AG04450 (cell line): ENCODE measurements at regions not wholly inside any gene's neighbourhood (a gene's known extent, or its start where the extent isn't known, plus 50 kb on each side); places are given as distances from the start of the nearest gene placed in this dataset.

ENCODE experiments used
- CTCF ChIA-PET: fragments of 300-600, 350-600 bp; formaldehyde crosslinking; extraction: SDS; loops from one replicate; lab custom pipeline; 2022; ENCODE audit warnings: antibody characterized with exemption, inconsistent platforms; lab: Charles Lee
- POLR2A ChIA-PET: fragments of 350-600 bp; formaldehyde crosslinking; extraction: SDS; loops from one replicate; lab custom pipeline; 2021; ENCODE audit warnings: antibody characterized with exemption, inconsistent platforms; lab: Yijun Ruan, JAX
- DNase-seq: peaks from one replicate; pipeline ENCODE4 v3.0.0-alpha.2; 2011; ENCODE audit warnings: low read depth, low spot score
- H3K27ac ChIP-seq: one replicate; pipeline ENCODE4 v1.5.1; 2012; ENCODE audit warnings: low read depth, low read length, control low read depth
- H3K27me3 ChIP-seq: one replicate; pipeline ENCODE4 v1.6.0; 2012; ENCODE audit warnings: low read length; ENCODE audit not compliant: control insufficient read depth, insufficient read depth
- H3K4me3 ChIP-seq: 2 replicates; pipeline ENCODE4 v1.5.1; 2011; ENCODE audit warnings: mild to moderate bottlenecking, low read depth, low read length, control low read depth
- H3K9me3 ChIP-seq: 2 replicates; pipeline ENCODE4 v1.5.1; 2012; ENCODE audit warnings: low read length; ENCODE audit not compliant: control insufficient read depth, insufficient read depth
- CTCF ChIP-seq: IDR thresholded peaks from 2 replicates; pipeline ENCODE4 v1.5.1; 2011; ENCODE audit warnings: low read depth, low read length, control low read depth, inconsistent platforms

- ChIA-PET POLR2A (interaction anchor here (0.5 kb wide), 1 partner anchor 875 kb away, joined by 6 read pairs; no protein-coding TSS in a partner anchor), CTCF (no interaction called here)
- no peak for DNase-seq
- H3K9me3 ChIP-seq = peaks cover 3% of the 10 kb centered on the region
- no peaks in the 10 kb centered on the region for H3K27me3 ChIP-seq
- no peak for TF ChIP-seq CTCF
- H3K4me3 ChIP-seq = no peak overlapping the region
- no peak overlapping the region for H3K27ac ChIP-seq
Observed at GRCh38 chr12:115623764-115624334, 653.6 kb downstream of the MED13L start.

DNA sequence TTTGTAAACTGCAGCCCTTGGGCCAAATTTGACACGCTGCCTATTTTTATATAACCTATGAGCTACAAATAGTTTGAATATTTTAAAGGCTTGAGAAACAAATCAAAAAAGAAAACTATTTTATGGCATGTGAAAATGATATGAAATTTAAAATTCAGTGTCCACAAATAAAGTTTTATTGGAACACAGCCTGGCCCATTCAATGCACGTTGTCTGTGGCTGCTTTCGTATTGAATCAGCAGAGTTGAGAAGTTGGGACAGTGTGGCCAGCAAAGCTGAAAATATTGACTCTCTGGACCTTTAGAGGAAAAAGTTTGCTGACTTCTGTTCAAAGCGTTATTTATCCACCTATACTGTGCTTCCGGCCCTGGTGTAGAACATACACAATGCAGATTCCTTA, 654.2 kb downstream of the MED13L start:
- no peaks in the 10 kb centered on the region for H3K27me3 ChIP-seq
- ChIA-PET POLR2A (no interaction called here), CTCF (no interaction called here)
- H3K27ac ChIP-seq = no peak overlapping the region
- H3K9me3 ChIP-seq = peaks cover 3% of the 10 kb centered on the region
- TF ChIP-seq CTCF = no peak
- no peak overlapping the region for H3K4me3 ChIP-seq
- no peak for DNase-seq

DNA sequence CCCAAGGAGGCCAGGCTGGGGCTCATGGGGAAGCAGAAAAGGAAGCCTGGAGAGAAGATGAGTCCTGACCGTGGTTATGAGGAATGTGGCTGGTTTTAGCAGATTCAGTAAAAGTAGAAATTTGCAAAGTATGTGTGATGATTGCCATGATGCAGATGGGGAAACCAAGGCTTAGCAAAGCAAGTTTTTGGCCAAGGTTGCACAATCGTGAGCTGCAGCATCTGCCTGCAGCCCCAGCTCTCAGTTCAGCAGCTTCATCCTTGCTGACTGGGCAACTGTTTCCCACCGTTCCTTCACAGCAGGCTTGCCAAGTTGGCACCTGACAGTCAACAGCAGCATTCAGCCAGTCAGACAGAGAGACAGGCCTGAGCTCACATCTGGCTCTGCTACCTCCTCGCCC, 656.7 kb downstream of the MED13L start:
- TF ChIP-seq CTCF = no peak

DNA sequence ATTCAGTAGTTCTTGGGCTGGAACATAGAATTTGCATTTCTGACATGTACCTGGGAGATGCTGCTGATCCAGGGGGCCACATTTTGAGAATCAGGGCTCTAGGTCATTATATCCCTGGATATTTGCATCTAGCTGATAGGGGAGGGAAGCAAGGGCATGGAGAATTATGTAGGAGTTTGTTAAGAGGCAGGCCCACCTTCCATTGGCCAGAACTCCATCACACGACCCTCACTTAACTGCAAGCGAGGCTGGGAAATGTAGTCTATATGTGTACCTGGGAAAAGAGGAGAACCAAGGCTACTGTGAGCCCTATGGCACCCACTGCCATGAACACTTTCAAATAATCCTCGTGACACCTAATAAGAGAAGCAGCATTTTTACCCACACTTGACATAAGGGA, 657.6 kb downstream of the MED13L start:
- Histone ChIP-seq H3K27me3 (peaks cover under 1% of the 10 kb centered on the region), H3K4me3 (no peak overlapping the region), H3K27ac (no peak overlapping the region), H3K9me3 (no peaks in the 10 kb centered on the region; the same call in none of the 2 replicates)
- CTCF ChIA-PET = no interaction called here
- DNase-seq = no peak
- TF ChIP-seq CTCF = no peak
- POLR2A ChIA-PET = no interaction called here

More for the DNA sequence above, 656.7 kb downstream of the MED13L start:
- POLR2A ChIA-PET = no interaction called here
- CTCF ChIA-PET = no interaction called here
- Histone ChIP-seq H3K27ac (no peak overlapping the region), H3K4me3 (no peak overlapping the region), H3K27me3 (no peaks in the 10 kb centered on the region), H3K9me3 (peaks cover 3% of the 10 kb centered on the region)
- DNase-seq = no peak

DNA sequence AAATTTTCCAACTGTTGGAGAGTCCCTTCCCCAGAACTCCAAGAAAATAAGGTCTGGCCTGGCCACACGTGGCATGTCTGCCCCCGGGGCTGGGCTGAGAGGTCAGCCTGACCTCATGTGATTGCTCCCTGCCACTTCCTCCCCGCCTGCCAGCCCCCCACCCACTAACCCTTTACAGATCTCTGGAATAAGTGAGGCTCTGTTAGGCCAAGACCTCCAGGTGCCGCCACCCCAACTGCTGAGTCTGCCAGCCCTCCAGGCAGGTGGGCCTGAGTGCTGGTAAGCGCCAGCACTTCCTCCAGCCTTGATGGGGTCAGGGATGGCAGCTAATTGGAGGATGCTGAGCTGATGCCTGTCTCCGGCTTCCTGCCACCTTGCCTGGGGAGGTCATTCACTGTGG, 658.4 kb downstream of the MED13L start:
- no peak for TF ChIP-seq CTCF
- no peak overlapping the region for H3K27ac ChIP-seq
- DNase-seq = no peak
- H3K4me3 ChIP-seq = no peak overlapping the region
- H3K27me3 ChIP-seq = peaks cover 4% of the 10 kb centered on the region
- POLR2A ChIA-PET = no interaction called here
- H3K9me3 ChIP-seq = no peaks in the 10 kb centered on the region; the same call in 1 of the 2 replicates
- CTCF ChIA-PET = no interaction called here
